ENCODE measurements at regions not wholly inside any gene's neighbourhood (a gene's known extent, or its start where the extent isn't known, plus 50 kb on each side); places are given as distances from the start of the nearest gene placed in this dataset.
"Not testable (repeated sequence)": the region's sequence is repeated elsewhere in the genome, so short reads cannot be mapped to it uniquely, and the experiment has no call there.

GRCh38 chr2:89291717-89292298 lies 600.3 kb downstream of the RPIA start:
- in situ Hi-C loops (cut with HindIII; ENCODE audit: low pct_unique_long_range_greater_than_20kb, low sequenced_read_pairs); DNase-seq (ENCODE audit: low read depth): not testable (repeated sequence)

GRCh38 chr2:89293399-89293798 lies 601.9 kb downstream of the RPIA start:
- DNase-seq (ENCODE audit: low read depth); in situ Hi-C loops (cut with HindIII; ENCODE audit: low pct_unique_long_range_greater_than_20kb, low sequenced_read_pairs): not testable (repeated sequence)

- in situ Hi-C loops (cut with HindIII; ENCODE audit: low pct_unique_long_range_greater_than_20kb, low sequenced_read_pairs); DNase-seq (ENCODE audit: low read depth): not testable (repeated sequence)
These were observed 602.9 kb downstream of the RPIA start for GRCh38 chr2:89294335-89294734.

GRCh38 chr2:89296820-89297398 lies 605.4 kb downstream of the RPIA start:
- DNase-seq (ENCODE audit: low read depth); in situ Hi-C loops (cut with HindIII; ENCODE audit: low pct_unique_long_range_greater_than_20kb, low sequenced_read_pairs): not testable (repeated sequence)

- in situ Hi-C loops (cut with HindIII; ENCODE audit: low pct_unique_long_range_greater_than_20kb, low sequenced_read_pairs); DNase-seq (ENCODE audit: low read depth): not testable (repeated sequence)
These were observed 607.7 kb downstream of the RPIA start for GRCh38 chr2:89299196-89299595.

GRCh38 chr2:89305623-89306022 lies 614.1 kb downstream of the RPIA start:
- DNase-seq (ENCODE audit: low read depth); in situ Hi-C loops (cut with HindIII; ENCODE audit: low pct_unique_long_range_greater_than_20kb, low sequenced_read_pairs): not testable (repeated sequence)

GRCh38 chr2:89306869-89307637 lies 615.6 kb downstream of the RPIA start:
- DNase-seq (ENCODE audit: low read depth); in situ Hi-C loops (cut with HindIII; ENCODE audit: low pct_unique_long_range_greater_than_20kb, low sequenced_read_pairs): not testable (repeated sequence)

- DNase-seq (ENCODE audit: low read depth); in situ Hi-C loops (cut with HindIII; ENCODE audit: low pct_unique_long_range_greater_than_20kb, low sequenced_read_pairs): not testable (repeated sequence)
These were observed 627.5 kb downstream of the RPIA start for GRCh38 chr2:89318990-89319389.

- DNase-seq (ENCODE audit: low read depth); in situ Hi-C loops (cut with HindIII; ENCODE audit: low pct_unique_long_range_greater_than_20kb, low sequenced_read_pairs): not testable (repeated sequence)
These were observed 634.4 kb downstream of the RPIA start for GRCh38 chr2:89325894-89326293.

- in situ Hi-C loops (cut with HindIII; ENCODE audit: low pct_unique_long_range_greater_than_20kb, low sequenced_read_pairs): not testable (repeated sequence)
These were observed 635.0 kb downstream of the RPIA start for GRCh38 chr2:89326455-89326854.

GRCh38 chr2:89328790-89329189 lies 637.3 kb downstream of the RPIA start:
- in situ Hi-C loops (cut with HindIII; ENCODE audit: low pct_unique_long_range_greater_than_20kb, low sequenced_read_pairs); DNase-seq (ENCODE audit: low read depth): not testable (repeated sequence)

More at GRCh38 chr2:89326455-89326854, 635.0 kb downstream of the RPIA start:
- DNase-seq (ENCODE audit: low read depth): peak; percentile 11

Measured in Caki2 (cell line).